Parathyroid adenoma (tissue), 2 donors: ENCODE measurements at regions not wholly inside any gene's neighbourhood (a gene's known extent, or its start where the extent isn't known, plus 50 kb on each side); places are given as distances from the start of the nearest gene placed in this dataset.

ENCODE experiments used
- H2AFZ ChIP-seq: fragments of 300-600 bp; sonication (generic); one replicate; pipeline ENCODE4 v1.7.0; 2017; ENCODE audit warnings: antibody characterized with exemption, mild to moderate bottlenecking
- H3K27ac ChIP-seq: fragments of 300-600 bp; sonication (generic); one replicate; pipeline ENCODE4 v1.7.0; 2017
- H3K27me3 ChIP-seq: fragments of 300-600 bp; sonication (generic); one replicate; pipeline ENCODE4 v1.7.0; 2017; ENCODE audit warnings: low read length; ENCODE audit not compliant: control insufficient read depth, insufficient read depth
- H3K36me3 ChIP-seq: fragments of 300-600 bp; sonication (generic); one replicate; pipeline ENCODE4 v1.7.0; 2017; ENCODE audit warnings: low read length; ENCODE audit not compliant: control insufficient read depth, insufficient read depth
- H3K4me1 ChIP-seq: fragments of 300-600 bp; sonication (generic); one replicate; pipeline ENCODE4 v1.7.0; 2017; ENCODE audit warnings: control low read depth
- H3K4me2 ChIP-seq: fragments of 300-600 bp; sonication (generic); one replicate; pipeline ENCODE4 v1.7.0; 2017; ENCODE audit warnings: low read length
- H3K4me3 ChIP-seq: fragments of 300-600 bp; sonication (generic); one replicate; pipeline ENCODE4 v1.7.0; 2017; ENCODE audit warnings: low read depth, low read length
- H3K79me2 ChIP-seq: fragments of 300-600 bp; sonication (generic); one replicate; pipeline ENCODE4 v1.7.0; 2017; ENCODE audit warnings: control low read depth
- H3K9ac ChIP-seq: fragments of 300-600 bp; sonication (generic); one replicate; pipeline ENCODE4 v1.7.0; 2017; ENCODE audit warnings: mild to moderate bottlenecking
- H3K9me3 ChIP-seq: fragments of 300-600 bp; sonication (generic); one replicate; pipeline ENCODE4 v1.7.0; 2017; ENCODE audit warnings: low read length; ENCODE audit not compliant: control insufficient read depth
- CTCF ChIP-seq: fragments of 300-600 bp; sonication (generic); IDR thresholded peaks from one replicate; pipeline ENCODE4 v1.7.0; 2017; ENCODE audit warnings: antibody characterized with exemption, mild to moderate bottlenecking
- donor health status: primary hyperparathyroidism.

- Histone ChIP-seq H3K9ac (no peak overlapping the region), H3K36me3 (no peaks in the 10 kb centered on the region), H3K27ac (no peak overlapping the region), H3K79me2 (no peaks in the 10 kb centered on the region), H3K4me3 (no peak overlapping the region), H3K4me2 (no peak overlapping the region), H3K27me3 (no peaks in the 10 kb centered on the region), H3K9me3 (no peaks in the 10 kb centered on the region), H2AFZ (no peak overlapping the region), H3K4me1 (no peaks in the 10 kb centered on the region)
- no peak for TF ChIP-seq CTCF
These were observed 671.0 kb upstream of the ADGRL2 start for GRCh38 chr1:81129776-81130175.

- TF ChIP-seq CTCF: no peak
- Histone ChIP-seq H3K4me1 (no peaks in the 10 kb centered on the region), H3K9me3 (no peaks in the 10 kb centered on the region), H2AFZ (no peak overlapping the region), H3K27ac (no peak overlapping the region), H3K9ac (no peak overlapping the region), H3K4me3 (no peak overlapping the region), H3K79me2 (no peaks in the 10 kb centered on the region), H3K27me3 (no peaks in the 10 kb centered on the region), H3K4me2 (no peak overlapping the region), H3K36me3 (no peaks in the 10 kb centered on the region)
These were observed 671.4 kb upstream of the ADGRL2 start for GRCh38 chr1:81129366-81129765.

DNA sequence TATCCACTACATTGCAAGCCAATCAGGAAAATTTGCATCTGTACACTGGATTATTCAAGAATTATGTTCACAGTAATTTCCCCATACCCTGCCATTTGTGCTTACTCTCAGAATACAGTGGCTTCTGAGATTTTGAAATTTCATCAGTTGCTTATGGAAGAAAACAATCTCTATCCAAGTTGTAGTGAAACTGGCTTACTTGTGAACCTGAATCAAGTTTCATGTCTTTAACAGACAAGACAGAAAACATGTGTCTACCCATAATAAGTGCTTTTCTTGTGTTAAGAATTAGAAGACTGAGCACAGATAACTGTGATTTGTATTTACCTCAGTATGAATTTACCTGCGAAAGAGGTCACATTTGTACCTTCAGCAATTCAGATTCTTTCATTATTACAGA is 672.7 kb upstream of the ADGRL2 start:
- no peak for TF ChIP-seq CTCF
- no peaks in the 10 kb centered on the region for H3K9me3 ChIP-seq
- H3K4me3 ChIP-seq: no peak overlapping the region
- no peaks in the 10 kb centered on the region for H3K36me3 ChIP-seq
- H3K79me2 ChIP-seq: no peaks in the 10 kb centered on the region
- H3K9ac ChIP-seq: no peak overlapping the region
- no peaks in the 10 kb centered on the region for H3K4me1 ChIP-seq
- H3K4me2 ChIP-seq: no peak overlapping the region
- H3K27me3 ChIP-seq: no peaks in the 10 kb centered on the region
- H2AFZ ChIP-seq: no peak overlapping the region
- H3K27ac ChIP-seq: no peak overlapping the region

GRCh38 chr1:81126989-81127581 is 673.6 kb upstream of the ADGRL2 start:
- no peak overlapping the region for H3K4me3 ChIP-seq
- H2AFZ ChIP-seq: no peak overlapping the region
- H3K4me2 ChIP-seq: no peak overlapping the region
- no peaks in the 10 kb centered on the region for H3K36me3 ChIP-seq
- no peak overlapping the region for H3K9ac ChIP-seq
- no peak for TF ChIP-seq CTCF
- H3K4me1 ChIP-seq: no peaks in the 10 kb centered on the region
- no peak overlapping the region for H3K27ac ChIP-seq
- no peaks in the 10 kb centered on the region for H3K79me2 ChIP-seq
- H3K27me3 ChIP-seq: no peaks in the 10 kb centered on the region
- no peaks in the 10 kb centered on the region for H3K9me3 ChIP-seq

GRCh38 chr1:81125672-81126071 is 675.1 kb upstream of the ADGRL2 start:
- no peak for TF ChIP-seq CTCF
- Histone ChIP-seq H3K27ac (no peak overlapping the region), H3K4me3 (no peak overlapping the region), H3K9ac (no peak overlapping the region), H3K4me1 (no peaks in the 10 kb centered on the region), H3K79me2 (no peaks in the 10 kb centered on the region), H2AFZ (no peak overlapping the region), H3K4me2 (no peak overlapping the region), H3K27me3 (no peaks in the 10 kb centered on the region), H3K36me3 (no peaks in the 10 kb centered on the region), H3K9me3 (no peaks in the 10 kb centered on the region)
